OCI-LY3 (cell line): ENCODE measurements at regions not wholly inside any gene's neighbourhood (a gene's known extent, or its start where the extent isn't known, plus 50 kb on each side); places are given as distances from the start of the nearest gene placed in this dataset.

Experiments used
- CTCF ChIP-seq: fragments of 200-600, 300-600 bp; sonication (generic); IDR thresholded peaks from 2 replicates; pipeline ENCODE4 v1.5.1; 2014; ENCODE audit warnings: antibody characterized with exemption, low read length, low read depth
- EZH2phosphoT487 ChIP-seq: fragments of 200-600 bp; shearing (Covaris generic); IDR thresholded peaks from 2 replicates; pipeline ENCODE4 v1.6.1; 2018; ENCODE audit warnings: antibody characterized with exemption, mixed run types, low read depth

- no peak for TF ChIP-seq CTCF
- TF ChIP-seq EZH2phosphoT487, result no peak
Measured at GRCh38 chr2:120937686-120938044, 202.0 kb downstream of the GLI2 start.
